Duodenal mucosa (tissue), 2 donors: ENCODE measurements at regions not wholly inside any gene's neighbourhood (a gene's known extent, or its start where the extent isn't known, plus 50 kb on each side); places are given as distances from the start of the nearest gene placed in this dataset.
"Not testable (repeated sequence)": the region's sequence is repeated elsewhere in the genome, so short reads cannot be mapped to it uniquely, and the experiment has no call there.

Experiments
- H3K27ac ChIP-seq: one replicate; pipeline ENCODE4 v1.7.0; 2013; ENCODE audit warnings: low read depth, low read length
- H3K27me3 ChIP-seq, 2 donors: one replicate each; pipeline ENCODE4 v1.7.0; 2013; ENCODE audit warnings: low read length in 2 of 2, control low read depth in 1 of 2; ENCODE audit not compliant: insufficient read depth in 2 of 2, control insufficient read depth in 1 of 2
- H3K36me3 ChIP-seq, 2 donors: one replicate each; pipeline ENCODE4 v1.7.0; 2013; ENCODE audit warnings: low read length in 2 of 2, control low read depth in 1 of 2; ENCODE audit not compliant: insufficient read depth in 2 of 2, control insufficient read depth in 1 of 2
- H3K4me1 ChIP-seq, 2 donors: one replicate each; pipeline ENCODE4 v1.7.0; 2013; ENCODE audit warnings: low read length in 2 of 2, control low read depth in 1 of 2; ENCODE audit not compliant: insufficient read depth in 2 of 2, control insufficient read depth in 1 of 2
- H3K4me3 ChIP-seq, 2 donors: one replicate each; pipeline ENCODE4 v1.7.0; 2013; ENCODE audit warnings: low read length in 2 of 2, low read depth in 1 of 2
- H3K9ac ChIP-seq, 2 donors: one replicate each; pipeline ENCODE4 v1.7.0; 2013; ENCODE audit warnings: low read length in 2 of 2, low read depth in 1 of 2
- H3K9me3 ChIP-seq, 2 donors: one replicate each; pipeline ENCODE4 v1.7.0; 2013; ENCODE audit warnings: low read length in 2 of 2, control low read depth in 1 of 2; ENCODE audit not compliant: control insufficient read depth in 1 of 2

DNA sequence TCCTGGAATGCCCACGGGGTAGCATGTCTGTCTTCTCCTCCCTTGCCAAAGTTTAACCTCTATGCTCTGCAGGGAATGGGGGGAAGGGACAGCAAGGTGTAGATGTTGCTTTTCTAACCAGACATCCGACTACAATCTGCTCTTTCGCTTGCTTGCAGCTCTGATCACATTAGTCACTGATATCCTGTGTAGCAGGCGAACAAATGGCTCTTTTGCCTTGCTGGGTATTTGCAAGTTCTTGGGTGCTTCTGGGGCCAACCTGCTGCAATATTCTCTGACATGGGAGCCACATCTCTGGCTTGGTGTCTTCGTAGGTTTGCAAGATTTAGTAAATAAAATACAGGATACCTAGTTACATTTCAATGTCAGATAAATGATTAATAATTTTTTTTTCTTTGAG, 190.0 kb downstream of the ASB1 start:
- Histone ChIP-seq H3K27me3 (no peaks in the 10 kb centered on the region), H3K9me3 (peaks cover 0 to 2% of the 10 kb centered on the region in 2 donors), H3K36me3 (no peaks in the 10 kb centered on the region), H3K27ac (no peak overlapping the region), H3K4me1 (no peaks in the 10 kb centered on the region), H3K4me3 (no peak overlapping the region), H3K9ac (no peak overlapping the region)

DNA sequence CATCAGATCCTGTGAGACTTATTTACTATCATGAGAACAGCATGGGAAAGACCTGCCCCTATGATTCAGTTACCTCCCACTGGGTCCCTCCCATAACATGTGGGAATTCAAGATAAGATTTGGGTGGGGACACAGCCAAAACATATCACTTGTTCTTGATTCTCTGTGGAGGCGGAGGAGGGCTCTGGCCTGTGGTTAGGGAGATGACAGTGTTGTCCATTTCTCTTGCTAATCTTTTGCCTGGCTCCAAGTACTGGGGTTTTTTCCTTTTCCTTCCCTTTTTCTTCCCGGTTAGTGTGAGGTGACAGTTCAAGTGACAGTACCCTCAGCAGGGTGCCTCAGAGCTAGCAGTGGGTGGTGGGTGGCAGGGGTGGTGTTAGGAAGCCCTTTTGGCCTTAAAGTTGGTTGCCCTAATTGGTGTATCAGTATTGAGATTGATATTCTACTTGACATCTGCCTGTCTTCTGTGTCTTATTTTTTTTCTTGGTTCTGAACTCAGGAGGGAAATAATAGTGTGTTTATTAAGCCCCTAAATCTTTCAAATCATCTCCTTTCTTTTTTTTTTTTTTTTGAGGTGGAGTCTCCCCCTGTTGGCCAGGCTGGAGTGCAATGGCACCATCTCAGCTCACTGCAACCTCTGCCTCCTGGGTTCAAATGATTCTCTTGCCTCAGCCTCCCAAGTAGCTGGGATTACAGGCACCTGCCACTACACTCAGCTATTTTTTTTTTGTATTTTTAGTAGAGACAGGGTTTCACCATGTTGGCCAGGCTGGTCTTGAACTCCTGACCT, 192.0 kb downstream of the ASB1 start:
- H3K36me3 ChIP-seq, result not testable (repeated sequence)

DNA sequence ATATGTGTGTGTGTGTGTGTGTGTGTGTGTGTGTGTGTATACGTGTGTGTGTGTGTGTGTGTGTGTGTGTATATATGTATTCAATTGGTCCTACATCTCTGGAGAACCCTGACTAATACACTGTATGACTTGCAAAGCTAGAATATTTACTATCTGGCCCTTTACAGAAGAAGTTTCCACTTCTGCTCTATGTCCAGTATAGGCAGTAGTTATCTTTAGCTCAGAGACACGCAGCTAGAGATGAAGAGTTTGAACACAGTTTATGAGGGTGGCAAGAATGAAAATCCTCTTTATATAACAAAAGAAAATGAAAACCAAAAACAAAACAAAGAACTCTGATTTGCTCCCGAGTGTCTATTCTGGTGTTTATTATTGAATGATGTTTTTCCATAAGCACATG, 201.2 kb downstream of the ASB1 start:
- Histone ChIP-seq H3K36me3 (no peaks in the 10 kb centered on the region), H3K4me3 (no peak overlapping the region), H3K4me1 (no peaks in the 10 kb centered on the region), H3K9me3 (no peaks in the 10 kb centered on the region), H3K9ac (no peak overlapping the region), H3K27ac (no peak overlapping the region), H3K27me3 (no peaks in the 10 kb centered on the region)

More for the DNA sequence above, 192.0 kb downstream of the ASB1 start:
- not testable (repeated sequence) for H3K27ac ChIP-seq, H3K27me3 ChIP-seq, H3K4me3 ChIP-seq, H3K9me3 ChIP-seq, H3K4me1 ChIP-seq, H3K9ac ChIP-seq

GRCh38 chr2:238629064-238629463, 202.3 kb downstream of the ASB1 start:
- Histone ChIP-seq H3K4me1 (no peaks in the 10 kb centered on the region), H3K27me3 (no peaks in the 10 kb centered on the region), H3K9me3 (no peaks in the 10 kb centered on the region), H3K36me3 (no peaks in the 10 kb centered on the region), H3K4me3 (no peak overlapping the region), H3K27ac (no peak overlapping the region), H3K9ac (no peak overlapping the region)

DNA sequence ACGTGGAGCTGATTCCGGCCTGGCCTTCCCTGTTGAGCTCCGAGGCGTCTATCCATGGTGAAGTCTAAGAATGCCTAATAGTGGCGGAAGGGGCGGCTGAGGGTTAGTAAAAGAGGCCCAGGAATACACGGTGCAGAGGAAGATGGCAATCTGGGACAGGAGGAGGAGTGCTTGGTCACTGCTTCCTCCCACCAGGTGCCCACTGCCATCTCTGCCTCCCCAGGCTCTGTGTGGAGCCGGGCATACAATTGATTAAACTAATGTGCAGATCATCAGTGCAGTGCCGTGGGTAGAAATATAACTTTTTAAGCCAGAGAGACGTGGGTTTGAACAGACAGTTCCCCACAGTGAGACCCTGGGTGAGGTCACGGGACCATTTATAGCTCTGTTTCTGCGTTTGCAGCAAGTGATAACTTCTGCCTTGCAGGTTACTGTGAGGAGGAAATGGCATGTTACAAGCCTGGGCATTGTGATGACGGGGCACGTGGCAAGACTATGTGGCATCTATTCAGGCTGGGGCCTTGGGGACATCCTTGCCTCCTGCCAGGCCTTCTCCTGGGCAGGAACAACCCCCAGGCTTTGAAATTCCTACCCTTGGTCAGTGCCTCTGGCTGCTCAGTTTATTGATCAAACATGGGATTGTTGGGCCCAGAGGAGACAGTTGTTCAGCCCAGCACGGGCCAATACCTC, 204.9 kb downstream of the ASB1 start:
- H3K9ac ChIP-seq, result no peak overlapping the region
- H3K9me3 ChIP-seq, result no peaks in the 10 kb centered on the region
- no peaks in the 10 kb centered on the region for H3K4me1 ChIP-seq
- no peak overlapping the region for H3K4me3 ChIP-seq
- no peak overlapping the region for H3K27ac ChIP-seq
- no peaks in the 10 kb centered on the region for H3K36me3 ChIP-seq
- H3K27me3 ChIP-seq, result no peaks in the 10 kb centered on the region

GRCh38 chr2:238632181-238633060, 205.7 kb downstream of the ASB1 start:
- no peak overlapping the region for H3K9ac ChIP-seq
- no peak overlapping the region for H3K27ac ChIP-seq
- H3K27me3 ChIP-seq, result no peaks in the 10 kb centered on the region
- H3K4me3 ChIP-seq, result no peak overlapping the region
- no peaks in the 10 kb centered on the region for H3K9me3 ChIP-seq
- H3K36me3 ChIP-seq, result no peaks in the 10 kb centered on the region
- no peaks in the 10 kb centered on the region for H3K4me1 ChIP-seq

GRCh38 chr2:238633426-238634328, 206.9 kb downstream of the ASB1 start:
- H3K4me1 ChIP-seq, result no peaks in the 10 kb centered on the region
- no peaks in the 10 kb centered on the region for H3K36me3 ChIP-seq
- H3K9me3 ChIP-seq, result no peaks in the 10 kb centered on the region

GRCh38 chr2:238634701-238635357, 208.1 kb downstream of the ASB1 start:
- no peaks in the 10 kb centered on the region for H3K27me3 ChIP-seq
- no peak overlapping the region for H3K4me3 ChIP-seq
- no peak overlapping the region for H3K9ac ChIP-seq

More at GRCh38 chr2:238633426-238634328, 206.9 kb downstream of the ASB1 start:
- Histone ChIP-seq H3K27ac (no peak overlapping the region), H3K9ac (no peak overlapping the region), H3K4me3 (no peak overlapping the region), H3K27me3 (no peaks in the 10 kb centered on the region)

DNA sequence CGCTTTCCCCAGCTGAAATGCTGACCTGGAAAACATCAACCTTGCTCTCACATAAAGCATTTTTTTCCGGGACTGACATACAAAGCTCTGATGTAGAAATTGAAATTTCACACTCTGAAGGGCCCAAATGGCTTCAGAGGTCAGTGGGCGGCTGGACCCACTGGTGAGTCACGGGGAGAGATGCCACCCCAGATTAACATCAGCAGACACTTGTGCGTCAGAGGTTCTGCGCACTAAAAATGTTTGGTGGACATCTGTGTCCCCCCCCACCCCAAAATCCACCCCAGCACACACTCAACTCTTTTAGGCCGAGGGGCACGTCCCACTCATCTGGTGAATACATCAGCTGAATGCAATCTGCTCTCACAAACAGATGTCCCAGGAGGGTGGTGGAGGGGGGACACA, 208.9 kb downstream of the ASB1 start:
- no peaks in the 10 kb centered on the region for H3K9me3 ChIP-seq
- no peak overlapping the region for H3K27ac ChIP-seq
- no peak overlapping the region for H3K4me3 ChIP-seq
- no peaks in the 10 kb centered on the region for H3K4me1 ChIP-seq
- H3K9ac ChIP-seq, result no peak overlapping the region
- H3K27me3 ChIP-seq, result no peaks in the 10 kb centered on the region
- no peaks in the 10 kb centered on the region for H3K36me3 ChIP-seq

More at GRCh38 chr2:238634701-238635357, 208.1 kb downstream of the ASB1 start:
- H3K36me3 ChIP-seq, result no peaks in the 10 kb centered on the region
- H3K4me1 ChIP-seq, result no peaks in the 10 kb centered on the region
- no peaks in the 10 kb centered on the region for H3K9me3 ChIP-seq
- no peak overlapping the region for H3K27ac ChIP-seq
